PC-9 (cell line): ENCODE measurements at regions not wholly inside any gene's neighbourhood (a gene's known extent, or its start where the extent isn't known, plus 50 kb on each side); places are given as distances from the start of the nearest gene placed in this dataset.

Source experiments
- BruUV-seq: library from RNA; stranded (reverse); fragments of 400-500 nt; replicated peaks from 2 replicates; lab custom pipeline; 2021; lab: Mats Ljungman, UMichigan
- CTCF ChIA-PET: fragments of 300-600 bp; sonication (Branson Sonifier 250); formaldehyde crosslinking; loops from one replicate; lab custom pipeline; 2022; ENCODE audit warnings: antibody characterized with exemption; lab: Charles Lee
- POLR2A ChIA-PET: fragments of 300-600 bp; sonication (Branson Sonifier 250); formaldehyde crosslinking; loops from one replicate; lab custom pipeline; 2022; ENCODE audit warnings: antibody characterized with exemption; ENCODE audit not compliant: unreplicated experiment; lab: Charles Lee
- DNase-seq, 2 experiments: peaks; one replicate each; pipeline versions ENCODE4 v3.0.0 to v3.0.0-alpha.2; 2015 to 2022; ENCODE audit warnings: mixed read lengths in 1 of 2
- H2AFZ ChIP-seq: fragments of 200-600 bp; sonication (generic); 2 replicates; pipeline ENCODE4 v1.8.1; 2017; ENCODE audit warnings: antibody characterized with exemption
- H3F3A ChIP-seq: fragments of 200-600 bp; sonication (generic); 2 replicates; pipeline ENCODE4 v1.8.1; 2017; ENCODE audit warnings: antibody characterized with exemption, mild to moderate bottlenecking, low read depth; ENCODE audit not compliant: insufficient read depth
- H3K27ac ChIP-seq: fragments of 200-600 bp; sonication (generic); 2 replicates; pipeline ENCODE4 v1.6.1; 2016; ENCODE audit warnings: mixed run types
- H3K27me3 ChIP-seq: fragments of 200-600 bp; sonication (generic); 2 replicates; pipeline ENCODE4 v1.6.1; 2016; ENCODE audit warnings: low read depth, mixed run types; ENCODE audit not compliant: insufficient read depth
- H3K36me3 ChIP-seq: fragments of 200-600 bp; sonication (generic); 2 replicates; pipeline ENCODE4 v1.6.1; 2016; ENCODE audit warnings: low read depth, mixed run types
- H3K4me1 ChIP-seq: fragments of 200-600 bp; sonication (generic); replicated peaks from 2 replicates; pipeline ENCODE4 v1.6.1; 2016; ENCODE audit warnings: mixed run types; ENCODE audit not compliant: insufficient read depth
- H3K4me2 ChIP-seq: fragments of 200-600 bp; sonication (generic); 2 replicates; pipeline ENCODE4 v1.6.1; 2017; ENCODE audit warnings: mixed run types
- H3K4me3 ChIP-seq: fragments of 200-600 bp; sonication (generic); 2 replicates; pipeline ENCODE4 v1.6.1; 2016; ENCODE audit warnings: mixed run types
- H3K79me2 ChIP-seq: fragments of 200-600 bp; sonication (generic); 2 replicates; pipeline ENCODE4 v1.6.1; 2017; ENCODE audit warnings: low read depth, mixed run types
- H3K9me2 ChIP-seq: fragments of 200-600 bp; sonication (generic); 2 replicates; pipeline ENCODE4 v1.8.1; 2017; ENCODE audit warnings: mild to moderate bottlenecking; ENCODE audit not compliant: insufficient read depth
- H3K9me3 ChIP-seq: fragments of 200-600 bp; sonication (generic); 2 replicates; pipeline ENCODE4 v1.8.1; 2016; ENCODE audit warnings: low read depth; ENCODE audit not compliant: insufficient read depth
- H4K20me1 ChIP-seq: fragments of 200-600 bp; sonication (generic); 2 replicates; pipeline ENCODE4 v1.8.1; 2017; ENCODE audit not compliant: insufficient read depth
- CTCF ChIP-seq: fragments of 200-600 bp; sonication (generic); conservative IDR thresholded peaks from 2 replicates; pipeline ENCODE4 v1.6.1; 2017; ENCODE audit warnings: mixed run types, antibody characterized with exemption, mild to moderate bottlenecking, moderate library complexity
- EZH2 ChIP-seq: fragments of 200-600 bp; sonication (generic); IDR thresholded peaks from 2 replicates; pipeline ENCODE4 v1.8.0; 2017; ENCODE audit warnings: antibody characterized with exemption, low read depth
- intact Hi-C: fragments of 100-400 bp; cut with micrococcal nuclease; formaldehyde crosslinking; loops from one replicate; pipeline ENCODE4 v1.10.0; 2022; ENCODE audit not compliant: unreplicated experiment

GRCh38 chr6:44617416-44617815 is 229.9 kb downstream of the CDC5L start:
- Histone ChIP-seq H4K20me1 (no peaks in the 10 kb centered on the region), H3K36me3 (no peaks in the 10 kb centered on the region), H2AFZ (no peak overlapping the region), H3K79me2 (no peaks in the 10 kb centered on the region), H3K4me1 (no peaks in the 10 kb centered on the region), H3K9me3 (no peaks in the 10 kb centered on the region), H3K9me2 (no peaks in the 10 kb centered on the region), H3K27ac (no peak overlapping the region), H3K4me3 (no peak overlapping the region), H3F3A (no peaks in the 10 kb centered on the region), H3K4me2 (no peak overlapping the region), H3K27me3 (peaks cover 3% of the 10 kb centered on the region; the same call in 1 of the 2 replicates)
- no peak for DNase-seq
- ChIA-PET POLR2A (no interaction called here), CTCF (no interaction called here)
- no peak for TF ChIP-seq CTCF
- no peak for TF ChIP-seq EZH2
- BruUV-seq, result no TSS peak
- intact Hi-C loops, result no loop called here

- no peak overlapping the region for H2AFZ ChIP-seq
- no peaks in the 10 kb centered on the region for H3F3A ChIP-seq
- H4K20me1 ChIP-seq, result no peaks in the 10 kb centered on the region
- H3K27me3 ChIP-seq, result peaks cover 3% of the 10 kb centered on the region; the same call in 1 of the 2 replicates
- intact Hi-C loops, result no loop called here
- no peaks in the 10 kb centered on the region for H3K79me2 ChIP-seq
- H3K4me1 ChIP-seq, result no peaks in the 10 kb centered on the region
- no peak for DNase-seq
- H3K9me3 ChIP-seq, result no peaks in the 10 kb centered on the region
- no TSS peak for BruUV-seq
- no peak overlapping the region for H3K27ac ChIP-seq
- no peaks in the 10 kb centered on the region for H3K9me2 ChIP-seq
- H3K4me3 ChIP-seq, result no peak overlapping the region
- no peak overlapping the region for H3K4me2 ChIP-seq
- TF ChIP-seq EZH2, result no peak
- TF ChIP-seq CTCF, result no peak
- ChIA-PET CTCF (no interaction called here), POLR2A (no interaction called here)
- H3K36me3 ChIP-seq, result no peaks in the 10 kb centered on the region
Measured at GRCh38 chr6:44618371-44618770, 230.9 kb downstream of the CDC5L start.

- no TSS peak for BruUV-seq
- Histone ChIP-seq H2AFZ (no peak overlapping the region), H3K9me3 (no peaks in the 10 kb centered on the region), H3F3A (no peaks in the 10 kb centered on the region), H3K4me2 (no peak overlapping the region), H3K9me2 (no peaks in the 10 kb centered on the region), H3K36me3 (no peaks in the 10 kb centered on the region), H3K27ac (no peak overlapping the region), H3K4me1 (no peaks in the 10 kb centered on the region), H3K79me2 (no peaks in the 10 kb centered on the region), H4K20me1 (no peaks in the 10 kb centered on the region), H3K4me3 (no peak overlapping the region), H3K27me3 (0 out of 2 replicates have a peak, but pooled peaks cover 3% of the 10 kb centered on the region)
- ChIA-PET POLR2A (no interaction called here), CTCF (no interaction called here)
- DNase-seq, result no peak
- TF ChIP-seq EZH2, result no peak
- no peak for TF ChIP-seq CTCF
- intact Hi-C loops, result no loop called here
Measured at GRCh38 chr6:44620922-44621321, 233.4 kb downstream of the CDC5L start.
